CD4-positive, alpha-beta T cell treated with Interleukin-15 for 4 hours (primary cell): ENCODE measurements at regions not wholly inside any gene's neighbourhood (a gene's known extent, or its start where the extent isn't known, plus 50 kb on each side); places are given as distances from the start of the nearest gene placed in this dataset.

ENCODE experiments used
- DNase-seq: peaks from one replicate; pipeline ENCODE4 v3.0.0-alpha.2; 2020; ENCODE audit warnings: low spot score

DNA sequence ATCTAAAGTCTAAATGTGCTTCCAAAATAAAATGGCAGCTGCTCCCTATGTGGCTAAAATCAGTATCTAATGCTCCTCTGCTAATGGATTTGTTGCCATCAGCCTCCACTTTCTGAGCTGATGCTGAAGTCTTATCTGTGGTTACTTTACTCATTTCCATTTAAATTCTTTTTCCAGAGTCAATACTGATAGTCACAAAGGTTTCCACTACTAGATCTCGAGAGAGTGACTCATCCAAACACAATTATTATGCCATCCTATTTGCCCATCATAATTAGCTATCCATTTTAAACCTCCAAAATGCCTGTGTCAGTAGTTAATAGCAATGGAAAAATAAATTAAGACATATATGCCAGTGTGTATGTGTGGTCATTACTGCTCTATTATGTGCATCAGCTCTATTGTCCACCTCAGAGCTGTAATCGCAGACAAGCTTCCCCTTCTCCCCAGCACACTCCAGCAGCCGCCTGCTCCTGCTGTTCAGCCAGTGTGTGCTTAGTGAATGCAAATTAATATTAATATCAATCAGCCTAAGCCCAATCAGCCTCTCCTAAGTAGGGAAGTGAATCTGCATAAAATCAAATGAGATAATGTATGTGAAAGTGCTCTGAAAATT, 199.8 kb upstream of the ZIC3 start:
- DNase-seq = no peak

DNA sequence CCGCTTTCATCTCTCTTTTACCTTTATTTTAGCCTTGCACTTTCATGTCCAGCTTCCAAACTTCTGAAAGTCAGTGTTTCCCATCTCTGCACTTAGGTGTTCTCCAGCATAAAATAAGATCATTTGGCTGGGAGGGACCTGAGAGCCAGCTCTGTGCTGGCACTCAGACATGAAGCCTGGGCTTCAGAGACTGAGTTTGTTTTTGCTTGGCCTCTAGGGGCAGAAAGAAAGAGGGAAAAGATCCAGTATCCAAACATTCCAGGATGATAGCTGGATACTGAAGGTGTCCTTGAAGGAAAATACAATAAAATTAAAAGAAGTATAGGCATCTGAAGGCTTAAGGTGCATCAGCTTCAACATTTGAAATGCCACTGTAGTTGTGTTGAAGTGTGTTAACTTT, 202.4 kb upstream of the ZIC3 start:
- DNase-seq = no peak

DNA sequence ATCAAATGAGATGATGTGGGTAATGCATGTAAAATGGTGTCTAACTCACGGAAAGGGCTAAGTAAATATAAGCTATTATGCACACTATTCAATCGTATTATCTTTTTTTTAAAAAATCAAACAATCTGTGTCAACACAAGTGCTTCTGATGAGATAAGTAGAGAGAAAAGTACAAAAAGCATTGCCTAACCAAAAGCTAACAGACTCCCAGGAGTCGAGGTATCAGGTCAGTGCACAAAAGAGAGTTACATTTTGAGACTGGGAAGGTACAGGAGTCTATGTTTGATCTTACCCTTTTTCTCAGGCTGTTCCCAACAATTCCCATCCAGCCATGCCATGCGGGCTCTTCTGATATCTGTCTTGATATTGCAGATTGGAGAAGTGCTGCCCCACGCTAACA, 203.3 kb upstream of the ZIC3 start:
- no peak for DNase-seq

DNA sequence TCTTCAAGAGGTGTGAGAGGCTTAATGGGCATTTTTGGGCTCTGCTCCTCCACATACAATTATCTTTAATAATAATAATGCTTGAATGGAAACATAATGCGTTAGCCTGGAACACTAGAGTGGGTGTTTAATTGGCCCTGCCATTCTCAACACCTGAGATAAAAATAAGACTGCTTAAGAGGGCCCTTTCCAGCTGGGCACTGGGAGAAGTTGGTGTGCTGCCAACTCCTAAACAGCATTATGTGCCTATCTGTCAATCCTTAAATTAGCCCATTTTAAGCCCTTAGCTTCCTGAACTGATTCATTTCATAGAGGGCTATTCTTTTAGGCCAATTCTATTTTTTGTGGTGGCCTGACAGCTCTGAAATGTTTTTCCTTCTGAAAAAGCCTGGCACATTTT, 211.1 kb upstream of the ZIC3 start:
- no peak for DNase-seq

DNA sequence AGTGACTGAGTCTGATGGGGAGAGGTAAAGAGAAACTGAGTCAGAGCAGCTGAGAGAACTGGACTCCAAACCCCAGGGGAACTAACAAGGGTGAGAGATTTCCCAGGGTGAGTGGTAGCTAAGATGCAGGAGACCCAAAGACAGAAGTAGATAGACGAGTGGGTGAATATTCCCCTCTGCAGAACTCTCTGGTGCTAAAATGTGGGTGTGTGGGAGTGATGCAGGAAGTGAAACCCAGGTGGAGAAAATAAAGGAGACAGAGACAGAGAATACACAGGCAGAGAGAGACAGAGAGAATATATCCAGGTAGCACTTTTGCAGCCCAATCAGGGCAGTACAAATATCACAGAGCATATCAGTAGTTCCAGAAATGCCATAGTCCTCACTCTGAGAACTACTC, 212.5 kb upstream of the ZIC3 start:
- no peak for DNase-seq

DNA sequence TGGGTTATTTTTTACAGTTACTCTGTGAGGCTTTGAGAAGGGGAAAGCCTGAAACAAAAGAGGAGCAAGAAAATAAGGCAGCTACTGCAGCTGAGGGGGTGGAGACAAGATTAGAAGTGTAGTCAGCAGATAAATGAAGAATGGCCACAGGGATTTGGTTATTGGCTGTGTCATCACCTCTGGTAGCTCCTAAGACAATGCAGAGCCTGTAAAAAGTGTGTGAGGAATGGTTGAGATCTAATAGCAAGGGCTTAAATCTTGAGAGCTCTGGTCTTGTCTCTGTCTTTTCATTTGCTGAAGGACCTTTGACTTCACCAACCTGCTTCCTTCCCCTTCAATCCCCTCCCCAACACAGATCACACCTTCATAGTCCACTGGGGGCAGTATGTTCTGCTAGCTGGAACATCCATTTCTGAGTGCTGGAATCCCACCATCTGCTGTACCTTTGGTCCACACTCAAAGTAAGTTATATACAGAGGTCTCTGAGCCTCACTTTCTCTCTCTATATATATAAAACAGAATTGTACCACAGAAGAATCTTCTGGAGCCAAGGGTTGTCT, 213.7 kb upstream of the ZIC3 start:
- no peak for DNase-seq

DNA sequence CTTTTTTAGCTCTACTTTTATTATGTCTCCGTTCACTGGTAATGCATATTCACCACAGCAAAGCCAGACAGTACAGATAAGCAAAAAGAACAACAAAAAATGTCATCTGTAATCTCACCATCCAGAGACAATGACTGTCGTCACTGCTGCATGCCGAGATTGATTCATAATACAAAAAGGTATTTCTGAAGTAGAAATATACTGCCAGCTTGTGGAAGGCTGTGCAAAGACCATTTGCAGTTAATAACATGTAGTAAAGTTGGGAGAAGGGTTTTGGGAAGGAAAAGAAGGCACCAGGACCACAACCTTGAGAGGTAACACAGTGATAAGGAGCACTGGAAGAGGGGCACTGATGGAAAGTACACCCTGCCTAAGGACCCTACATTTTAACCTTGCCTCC, 223.0 kb upstream of the ZIC3 start:
- no peak for DNase-seq

DNA sequence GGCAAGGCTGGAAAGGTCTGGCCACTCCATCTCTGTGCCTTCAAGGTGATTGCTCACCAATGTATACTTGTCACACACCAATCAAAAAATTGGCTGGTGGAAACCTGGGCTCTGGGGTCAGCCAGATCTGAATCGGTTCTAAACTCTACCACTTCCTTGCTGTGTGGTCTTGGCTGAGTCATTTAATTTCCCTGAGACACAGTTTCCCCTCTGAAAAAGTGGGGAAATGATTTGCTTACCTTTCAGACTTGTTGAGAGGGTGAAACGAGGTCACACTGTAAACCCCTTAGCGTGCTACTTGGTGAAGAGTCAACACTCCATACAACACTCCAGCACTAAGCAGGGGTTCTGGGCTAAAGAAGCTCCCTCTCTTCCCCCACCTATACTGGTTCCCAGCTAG, 252.3 kb upstream of the ZIC3 start:
- DNase-seq = no peak

DNA sequence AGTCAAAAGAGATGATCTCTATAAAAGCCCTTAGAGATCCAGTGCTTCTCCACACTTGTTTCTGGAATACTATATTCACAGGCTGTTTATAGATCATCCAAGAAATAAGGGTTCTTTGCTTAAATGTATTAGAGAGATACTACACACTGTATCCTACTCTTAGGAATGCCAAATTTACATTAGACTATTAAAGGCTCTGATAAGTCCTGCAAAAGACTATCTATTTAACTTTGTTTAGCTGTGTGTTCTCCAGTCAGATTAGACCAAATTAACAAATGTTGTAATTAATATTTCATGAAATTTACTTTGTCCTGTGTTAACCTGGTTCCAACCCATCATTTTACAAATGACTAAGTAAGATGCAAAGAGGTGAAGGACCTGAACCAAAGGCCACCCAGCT, 260.5 kb upstream of the ZIC3 start:
- no peak for DNase-seq

DNA sequence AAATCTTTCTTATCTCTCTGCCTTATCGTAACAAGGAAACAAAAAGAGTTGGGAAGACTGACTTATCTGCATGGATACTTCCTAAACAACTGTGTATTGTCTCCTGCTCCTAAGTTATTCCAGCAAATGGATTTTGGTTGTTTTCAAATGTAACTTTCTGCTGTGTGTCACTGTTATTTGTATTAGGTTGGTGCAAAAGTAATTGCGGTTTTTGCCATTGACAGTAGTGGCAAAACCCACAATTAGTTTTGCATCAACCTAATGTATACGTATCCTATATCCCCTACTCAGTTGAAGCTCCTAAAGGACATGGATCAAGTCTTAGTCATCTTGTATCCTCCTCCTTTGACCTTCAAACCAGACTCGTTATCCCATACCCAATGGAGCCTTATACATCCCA, 263.4 kb upstream of the GPR101 start:
- DNase-seq = no peak

DNA sequence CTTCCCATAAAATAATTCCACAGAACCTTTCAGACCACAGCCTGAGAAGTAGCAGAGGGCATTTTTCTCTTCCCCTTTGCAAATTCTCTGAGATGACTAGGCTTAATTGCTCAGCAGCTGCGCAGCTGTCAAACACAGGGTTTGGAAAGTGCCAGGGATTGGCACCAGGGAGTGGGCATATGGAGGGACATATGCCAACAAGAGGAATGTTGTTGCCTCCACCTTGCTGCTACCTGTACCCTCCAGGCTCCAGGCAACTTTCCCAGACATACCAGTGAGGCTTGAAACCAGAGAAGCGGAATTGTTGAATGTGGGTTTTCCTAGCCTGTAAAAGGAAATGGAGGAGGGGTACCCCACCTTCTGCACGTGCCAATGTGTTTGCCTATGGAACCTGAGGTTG, 256.2 kb upstream of the GPR101 start:
- DNase-seq = no peak

DNA sequence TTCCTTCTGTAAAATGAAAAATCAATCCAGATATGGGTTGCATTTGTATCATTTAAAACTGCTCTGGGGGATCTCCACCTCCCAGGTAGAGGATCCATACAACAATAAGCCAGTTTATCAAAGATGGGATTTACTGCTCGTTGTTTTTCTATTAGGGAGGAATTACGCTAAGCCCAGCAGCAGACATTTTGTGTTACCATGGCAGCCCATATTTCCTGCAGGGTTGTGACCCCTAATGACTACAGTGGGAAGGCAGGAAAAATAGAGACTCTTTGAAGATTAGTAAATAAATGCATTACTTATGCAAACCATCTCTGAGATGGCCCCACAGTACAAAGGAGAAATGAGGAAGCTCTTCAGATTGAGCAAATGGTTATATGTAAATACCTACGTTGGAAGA, 253.4 kb upstream of the GPR101 start:
- DNase-seq = no peak

DNA sequence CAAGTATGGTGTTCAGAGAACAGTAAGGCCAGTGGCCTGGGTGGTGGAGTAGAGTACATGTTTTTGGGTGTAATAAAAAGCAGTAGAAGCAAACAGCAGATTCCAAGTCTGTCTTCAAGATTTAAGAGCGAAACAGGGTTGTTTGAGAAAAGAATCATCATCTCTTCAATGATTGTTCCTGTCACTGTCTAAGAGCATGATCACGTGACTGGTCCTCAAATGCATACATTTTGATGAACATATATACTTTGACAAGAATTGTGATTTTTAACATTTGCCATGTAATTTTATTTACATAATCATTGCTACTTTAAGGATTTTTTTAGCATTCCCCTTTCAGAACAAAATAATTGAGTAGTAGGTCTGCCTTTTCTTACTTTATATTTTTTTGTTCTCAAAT, 252.6 kb upstream of the GPR101 start:
- DNase-seq = no peak

DNA sequence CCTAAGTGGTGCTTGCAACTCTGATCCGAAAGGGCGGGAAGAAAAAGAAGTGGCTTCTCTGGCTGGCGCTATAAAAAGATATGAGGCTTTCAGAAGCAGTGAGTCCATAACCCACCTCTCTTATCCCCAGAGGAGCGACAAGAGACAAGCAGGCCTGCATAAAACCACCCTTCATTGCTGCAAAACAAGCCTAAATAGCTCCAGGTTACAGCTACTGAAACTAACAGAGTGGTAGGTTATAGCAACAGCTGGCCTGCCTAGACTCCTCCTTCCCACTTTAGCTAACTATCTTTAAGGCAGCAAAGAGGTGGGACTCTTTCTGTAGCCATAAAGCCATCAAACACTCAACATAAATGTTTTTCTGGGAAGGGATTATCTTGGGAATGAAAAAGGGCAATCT, 245.0 kb upstream of the GPR101 start:
- no peak for DNase-seq

DNA sequence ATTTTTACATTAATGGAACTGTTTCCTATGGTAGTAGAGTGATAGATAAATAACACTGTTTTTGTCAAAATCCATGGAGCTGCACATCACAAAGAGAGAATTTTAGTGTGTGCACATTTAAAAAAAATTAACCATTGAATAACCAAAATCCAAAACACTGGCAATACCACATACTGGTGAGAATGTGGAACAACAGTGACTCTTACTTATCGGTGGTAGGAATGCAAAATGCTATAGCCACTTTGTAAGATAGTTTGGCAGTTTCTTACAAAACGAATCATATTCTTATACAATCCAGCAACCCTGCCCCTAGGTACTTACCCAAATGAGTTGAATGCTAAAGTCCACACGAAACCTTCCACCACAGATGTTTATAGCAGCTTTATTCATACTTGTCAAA, 229.6 kb upstream of the GPR101 start:
- DNase-seq = no peak

DNA sequence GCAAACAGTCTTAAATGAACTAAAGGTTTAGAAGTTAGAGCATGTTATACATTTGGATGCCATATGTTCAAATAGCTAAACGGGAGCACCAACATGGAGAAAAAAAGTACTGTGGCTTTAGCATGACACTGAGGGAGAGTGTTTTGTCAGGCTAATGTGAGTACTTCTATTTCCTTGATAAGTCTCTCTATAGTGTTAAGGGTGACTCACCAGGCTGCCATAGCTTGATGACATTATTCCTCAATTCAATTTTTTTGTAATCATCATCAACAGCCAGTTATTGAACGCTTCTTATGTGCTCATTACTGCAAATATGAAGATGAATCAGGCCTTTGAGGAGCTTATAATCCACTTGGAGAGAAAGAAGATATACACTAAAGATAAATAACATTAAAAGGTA, 211.4 kb upstream of the GPR101 start:
- no peak for DNase-seq

DNA sequence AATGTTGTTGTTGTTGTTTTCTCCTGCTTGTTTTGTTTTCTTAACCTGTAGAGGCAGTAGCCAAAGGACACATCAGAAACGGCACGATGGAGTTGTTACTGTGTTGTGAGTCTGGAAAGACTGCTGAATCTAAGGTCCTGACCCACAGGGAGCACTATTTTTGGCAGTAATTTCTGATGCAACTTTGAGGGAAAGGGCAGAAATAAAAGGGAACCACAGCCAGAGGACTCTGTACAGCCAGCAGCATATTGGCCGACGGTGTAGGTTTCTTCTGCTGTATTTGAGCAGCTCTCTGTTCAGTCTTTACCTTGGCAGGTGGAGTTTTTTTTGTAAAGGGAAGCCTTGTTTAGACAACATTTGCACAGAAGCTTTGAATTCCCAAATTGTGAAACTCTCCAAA, 203.0 kb upstream of the GPR101 start:
- no peak for DNase-seq

DNA sequence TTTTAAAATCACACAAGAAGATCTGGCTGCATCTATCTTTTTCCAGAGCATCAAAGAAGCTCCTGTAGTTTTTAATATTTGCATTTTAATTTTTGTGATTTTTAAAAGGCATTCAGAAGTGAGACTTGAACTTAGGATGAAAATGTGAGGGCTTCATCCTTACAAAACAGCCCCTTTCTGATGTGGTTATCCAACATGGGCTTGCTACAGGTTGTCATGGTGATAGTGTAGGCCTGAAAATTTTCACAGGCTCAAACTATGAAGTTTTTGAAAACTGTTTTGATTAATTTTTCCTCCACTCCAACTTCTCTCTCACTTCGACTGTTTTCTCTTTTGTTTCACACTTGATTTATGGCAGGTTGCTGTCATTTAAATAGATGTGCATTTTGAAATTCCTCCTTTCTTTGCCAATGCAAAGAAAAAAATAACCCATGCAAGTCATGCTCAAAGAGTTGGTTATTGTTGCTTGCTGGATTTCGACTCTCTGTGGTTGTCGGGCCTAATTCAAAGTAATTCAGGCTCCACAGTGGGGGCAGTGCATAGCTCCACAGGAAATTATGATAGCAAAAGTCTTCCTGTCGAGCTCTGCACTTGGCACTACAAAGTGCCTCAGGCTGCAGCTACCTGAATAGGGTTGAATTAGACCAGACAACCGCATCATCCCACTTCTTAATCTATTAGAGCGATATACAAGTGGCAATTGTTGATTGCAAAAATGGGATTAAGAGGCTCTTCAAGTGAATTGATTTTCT, 201.0 kb upstream of the GPR101 start:
- no peak for DNase-seq

DNA sequence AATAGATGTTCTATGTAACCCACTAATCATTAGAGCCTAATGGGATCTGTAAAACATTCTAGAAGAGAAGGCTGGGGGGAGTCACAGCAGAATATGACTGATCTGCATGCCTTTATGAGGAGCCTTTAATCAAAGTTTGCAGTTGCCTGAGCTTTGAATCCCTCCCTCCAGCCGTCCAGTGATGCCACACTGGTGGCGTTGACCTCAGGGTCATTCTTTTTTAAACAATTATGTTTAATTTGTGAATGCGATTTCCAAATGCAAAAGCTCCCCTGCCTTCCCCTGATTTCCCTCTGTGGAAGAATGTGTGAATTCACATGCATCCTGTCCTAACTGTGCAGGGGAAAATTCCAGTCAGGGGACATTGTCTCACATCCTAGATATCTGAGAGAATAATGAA, 199.7 kb upstream of the GPR101 start:
- DNase-seq = no peak

DNA sequence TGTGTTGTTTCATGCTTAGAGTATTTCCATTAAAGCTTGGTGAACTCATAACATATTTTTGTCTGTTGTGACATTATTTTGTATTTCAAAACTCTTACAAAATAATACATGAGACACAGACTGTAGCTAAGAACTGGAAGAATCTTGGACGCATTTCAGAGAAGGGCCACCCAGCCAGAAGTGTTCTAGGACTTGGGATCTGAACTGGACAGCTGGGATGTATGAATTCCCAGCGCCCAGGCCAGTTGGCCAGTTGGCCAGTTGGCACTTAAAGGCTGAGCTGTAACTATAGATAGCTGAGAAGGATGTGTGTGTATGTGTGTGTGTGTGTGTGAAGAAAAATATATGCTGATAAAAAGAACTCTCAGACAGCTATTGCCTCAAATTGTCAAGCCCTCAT, 193.4 kb upstream of the GPR101 start:
- no peak for DNase-seq

DNA sequence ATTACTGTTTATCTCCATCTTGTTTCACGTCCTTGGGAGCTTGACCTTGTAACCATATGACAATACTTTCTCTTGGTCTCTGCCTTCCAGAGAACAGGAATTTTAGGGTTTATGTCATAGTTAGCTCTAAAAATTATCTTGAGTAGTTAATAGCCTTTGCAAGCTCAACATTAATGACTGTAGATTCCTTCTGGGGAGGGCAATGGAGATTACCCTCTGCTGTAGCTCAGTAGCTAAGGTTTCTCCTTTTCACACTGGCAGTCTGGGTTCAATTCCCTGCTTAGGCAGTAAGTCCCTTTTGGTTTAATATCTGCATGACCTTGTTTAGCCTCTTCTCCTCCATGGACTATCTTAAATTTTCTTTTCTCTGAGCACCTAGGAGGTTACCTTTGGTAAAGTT, 181.7 kb upstream of the GPR101 start:
- no peak for DNase-seq

DNA sequence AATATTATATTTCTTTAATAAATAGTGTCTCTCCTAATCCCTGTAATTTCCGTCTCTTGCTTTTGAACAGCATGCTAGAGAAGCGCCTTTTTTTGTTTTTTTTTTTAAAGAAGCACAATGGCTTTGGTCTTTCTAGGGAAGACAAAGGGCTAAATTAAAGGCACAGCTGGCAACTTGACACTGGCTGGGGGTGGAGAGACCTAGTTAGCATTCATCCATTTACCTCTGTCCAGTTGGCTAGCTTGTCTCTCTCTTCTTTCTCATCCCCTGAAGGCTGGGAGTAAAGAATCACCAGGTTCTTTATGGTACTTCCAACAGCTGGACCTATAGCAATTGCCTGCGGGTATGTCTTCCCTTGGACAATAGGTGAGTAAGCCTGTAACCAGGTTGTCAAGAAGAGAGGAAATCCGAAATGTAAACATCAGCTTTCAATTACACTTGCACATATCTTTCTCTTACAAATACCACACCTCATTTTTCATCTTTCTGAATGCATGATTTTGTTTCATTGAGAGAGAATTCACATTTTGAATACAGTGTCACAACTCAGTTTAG, 178.4 kb upstream of the GPR101 start:
- DNase-seq = no peak

DNA sequence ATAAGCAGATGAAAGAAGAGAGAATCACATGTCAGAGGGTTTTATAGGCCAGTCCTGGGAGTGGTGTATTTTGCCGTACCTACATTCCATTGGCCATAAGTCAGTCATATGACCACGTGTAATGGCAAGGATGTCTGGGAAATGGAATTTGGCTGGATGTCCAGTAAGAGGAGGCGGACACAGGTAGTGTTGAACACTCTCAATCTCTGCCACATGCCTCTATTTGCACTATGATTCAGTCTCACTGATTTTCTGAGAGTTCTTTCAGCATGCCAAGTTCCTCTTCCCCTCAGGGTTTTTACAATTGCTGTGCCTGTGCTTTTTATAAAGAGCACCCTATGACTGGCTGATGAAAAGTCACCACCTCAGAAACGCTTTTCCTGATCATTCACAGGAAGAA, 164.2 kb upstream of the GPR101 start:
- no peak for DNase-seq

DNA sequence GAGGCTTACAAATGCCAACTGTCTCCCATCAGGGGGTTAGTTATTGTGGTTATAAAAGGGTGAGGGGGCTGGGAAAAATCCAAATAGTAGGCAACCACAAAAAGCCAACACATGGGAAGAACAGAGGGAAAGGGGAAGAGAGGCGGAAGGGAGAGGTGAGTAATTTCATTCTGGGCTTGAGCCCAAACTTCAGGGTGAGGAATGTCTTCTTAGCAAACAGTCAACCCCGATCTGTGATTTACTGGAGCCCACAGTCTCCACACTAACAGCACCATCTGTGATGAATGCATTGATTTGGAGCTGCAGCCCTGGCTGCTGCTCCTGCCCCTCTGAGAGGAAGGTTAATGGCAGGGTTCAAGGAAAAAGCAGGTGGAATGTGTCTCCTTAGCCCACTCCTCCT, 162.2 kb upstream of the GPR101 start:
- DNase-seq = no peak
